Fibroblast of gingiva (primary cell): ENCODE measurements at regions not wholly inside any gene's neighbourhood (a gene's known extent, or its start where the extent isn't known, plus 50 kb on each side); places are given as distances from the start of the nearest gene placed in this dataset.

Source experiments
- DNase-seq: peaks from one replicate; pipeline ENCODE4 v3.0.0-alpha.2; 2011; ENCODE audit warnings: low read depth

DNA sequence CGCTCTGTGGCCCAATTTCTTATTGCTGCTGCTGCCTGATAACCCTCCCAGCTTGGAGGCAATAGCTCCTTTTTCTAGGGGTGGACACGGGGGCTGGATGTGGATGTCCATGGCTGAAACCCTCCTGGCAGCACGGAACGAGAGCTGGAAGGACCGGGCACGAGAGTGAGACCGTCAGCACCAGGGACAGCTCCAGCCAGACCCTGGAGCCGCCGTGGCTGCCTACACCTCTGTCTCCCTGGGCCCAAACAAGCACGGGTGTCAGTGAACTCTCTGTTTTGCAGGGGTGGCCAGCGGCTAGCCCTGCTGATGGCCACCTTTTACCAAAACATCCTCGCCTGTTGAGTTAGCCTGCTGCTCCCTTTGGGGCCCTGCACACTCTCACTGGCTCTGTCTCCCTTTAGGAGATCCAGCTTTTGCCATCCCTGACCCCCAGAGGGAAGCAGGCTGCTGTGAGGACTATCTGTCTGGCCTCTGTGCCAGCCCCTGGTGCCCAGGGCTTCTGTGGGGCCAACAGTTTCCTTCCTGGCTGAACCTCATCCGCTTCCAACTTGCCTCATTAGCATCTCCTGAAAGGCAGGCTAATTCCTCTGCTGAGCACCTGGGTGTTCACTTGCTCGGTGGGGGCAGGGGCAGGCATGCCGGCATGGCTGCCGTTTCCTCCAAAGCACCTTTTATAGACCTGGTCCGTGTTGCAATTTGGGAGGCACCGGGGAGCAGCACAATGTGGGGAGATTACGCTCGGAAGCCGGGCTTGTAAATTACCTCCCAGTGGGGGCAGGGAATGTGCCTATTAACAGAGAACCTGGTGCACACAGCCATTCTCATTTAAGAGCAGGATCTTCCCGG, 118.1 kb downstream of the ENGASE start:
- DNase-seq, result no peak

DNA sequence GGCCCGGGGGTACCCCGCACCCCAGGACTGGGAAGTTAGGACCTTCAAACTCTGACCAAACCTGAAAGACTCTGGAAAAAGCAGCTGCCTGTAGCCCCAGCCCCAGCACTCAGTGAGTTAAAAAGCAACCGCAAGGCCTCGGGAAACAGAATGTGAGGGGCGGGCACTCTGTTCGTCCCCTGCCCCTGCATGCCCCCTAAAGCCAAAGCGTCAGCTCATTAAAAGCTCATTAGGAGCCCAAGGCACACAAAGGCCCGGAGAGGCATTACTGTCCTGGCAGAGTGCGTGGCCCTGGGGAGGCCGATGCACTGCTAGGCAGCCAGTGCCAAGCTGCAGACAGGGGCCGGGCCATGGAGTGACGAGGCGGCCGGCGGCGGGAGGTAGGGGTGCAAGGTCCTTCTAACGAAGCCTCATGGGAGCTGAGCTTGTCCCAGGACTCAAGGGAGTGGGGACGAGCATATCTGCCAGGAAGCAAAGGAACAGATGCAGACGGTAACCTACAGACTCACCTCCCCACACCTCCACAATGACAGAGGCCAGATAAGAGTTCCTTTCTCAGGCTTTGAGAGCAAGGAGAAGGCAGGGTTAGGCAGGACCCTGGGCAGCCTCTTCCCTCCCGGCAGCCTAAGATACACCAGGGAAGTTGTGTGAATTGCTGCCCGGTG, 116.8 kb downstream of the ENGASE start:
- DNase-seq, result no peak

DNA sequence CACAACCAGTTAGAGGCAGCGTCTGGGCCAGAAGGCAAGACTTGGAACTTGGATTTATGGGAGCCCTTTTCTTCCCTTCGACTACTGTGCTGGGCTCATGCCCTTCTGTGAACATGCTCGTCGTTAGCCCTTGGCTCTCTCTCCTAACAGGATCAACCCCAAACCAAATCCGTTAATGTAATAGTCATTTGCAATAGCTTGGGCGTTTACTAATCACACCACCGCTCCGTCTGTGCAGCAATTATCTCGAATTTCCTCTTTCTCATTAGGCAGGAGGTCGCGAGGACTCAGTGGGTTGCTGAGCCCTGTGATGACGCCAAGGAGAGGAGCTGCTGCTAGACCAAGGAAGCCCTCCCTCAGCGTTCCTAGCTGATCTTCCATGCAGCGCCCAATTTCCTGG, 114.7 kb downstream of the ENGASE start:
- DNase-seq, result no peak

DNA sequence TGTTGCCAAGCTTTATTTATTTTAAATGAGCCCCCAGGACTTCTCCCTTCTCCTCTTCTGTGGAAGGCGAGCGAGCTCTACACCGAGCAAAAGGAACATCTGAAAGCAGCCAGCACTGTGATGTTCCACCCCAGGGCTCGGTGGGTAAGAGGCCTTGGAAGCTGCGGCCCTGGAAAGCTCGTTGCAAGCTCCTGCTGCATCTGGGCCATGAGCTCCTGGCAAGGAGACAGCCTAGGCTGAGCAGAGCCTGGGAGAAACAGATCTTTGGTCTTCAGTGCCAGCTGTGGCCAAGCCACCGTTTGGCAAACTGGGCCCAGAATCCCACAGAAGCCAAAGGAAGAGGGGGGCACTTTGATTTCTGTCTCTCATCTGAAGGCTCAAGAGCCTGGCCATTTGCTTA, 114.1 kb downstream of the ENGASE start:
- DNase-seq, result no peak

DNA sequence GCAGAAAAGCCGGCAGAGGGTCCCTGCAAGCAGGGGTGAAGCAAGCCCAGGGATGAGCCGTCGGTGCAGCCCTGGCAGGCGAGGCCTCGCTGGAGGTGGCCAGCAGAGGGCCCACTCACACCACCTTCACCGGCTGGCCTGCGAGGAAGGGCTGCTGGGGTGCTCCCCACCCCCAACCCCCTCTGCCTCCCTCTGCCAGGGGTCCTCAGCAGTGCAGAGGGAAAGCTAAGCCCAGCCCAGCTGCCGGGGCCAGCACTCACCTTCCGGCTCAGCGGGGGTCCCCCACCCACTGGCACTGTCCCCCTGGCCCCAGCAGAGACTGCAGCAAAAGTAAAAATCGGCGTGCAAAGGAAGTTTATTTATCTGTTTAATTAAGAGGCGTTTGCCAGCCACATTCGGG, 113.4 kb downstream of the ENGASE start:
- no peak for DNase-seq

DNA sequence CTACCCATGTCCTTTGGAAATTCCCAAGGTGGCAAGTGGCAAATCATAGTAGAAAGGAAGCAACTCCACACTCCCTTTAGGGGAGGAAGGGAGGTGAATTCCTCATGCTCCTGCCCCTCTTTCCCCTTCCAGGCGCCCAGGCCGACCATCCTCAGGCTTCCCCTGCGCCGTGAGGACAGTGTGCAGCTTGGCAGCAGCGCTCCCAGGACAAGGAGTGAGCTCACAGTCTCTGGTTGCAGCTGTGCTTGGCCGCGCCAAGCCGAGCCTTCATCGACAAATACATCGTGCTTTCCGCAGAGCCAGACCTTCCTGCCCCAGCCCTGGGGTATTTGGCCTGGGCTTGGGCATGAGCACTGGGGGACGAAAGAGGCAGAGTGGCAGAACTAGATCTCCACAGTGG, 112.6 kb downstream of the ENGASE start:
- DNase-seq, result no peak

DNA sequence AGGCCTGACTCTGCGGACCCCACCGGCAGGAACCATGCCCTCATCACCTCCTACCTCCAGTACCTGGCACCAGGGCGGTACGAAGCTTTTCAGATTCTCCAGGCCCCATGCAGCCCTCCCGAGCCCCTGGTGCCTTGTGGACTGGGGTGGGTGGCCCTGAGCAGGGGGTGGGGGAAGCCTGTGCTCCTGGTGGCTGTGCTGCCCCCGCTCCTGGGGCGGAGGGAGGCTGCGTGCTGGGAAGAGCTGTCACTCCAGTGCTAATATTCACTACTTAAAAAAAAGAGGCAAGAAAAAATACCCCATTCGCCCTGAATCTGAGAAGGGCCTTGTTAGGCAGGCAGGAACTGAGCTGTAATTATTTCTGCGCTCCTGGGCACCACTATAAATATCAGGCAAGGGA, 111.8 kb downstream of the ENGASE start:
- no peak for DNase-seq

DNA sequence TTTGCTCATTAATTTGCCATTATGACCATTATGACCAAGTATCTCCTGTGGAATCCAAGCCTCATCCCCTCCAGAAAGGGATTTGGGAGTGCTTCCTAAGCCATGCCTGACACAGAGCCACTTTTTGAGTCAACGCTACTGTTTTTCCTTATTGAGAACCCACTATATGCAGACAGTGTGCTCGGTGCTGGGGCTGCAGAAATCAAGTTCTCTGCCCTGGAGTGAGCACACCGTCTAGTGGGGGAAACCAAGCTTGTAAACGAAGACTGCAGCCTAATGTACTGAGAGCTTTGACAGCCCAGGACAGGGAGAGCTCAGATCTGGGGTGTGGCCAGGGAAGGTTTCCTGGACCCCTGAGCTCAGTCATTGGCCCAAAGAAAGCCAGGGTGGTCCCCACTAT, 111.0 kb downstream of the ENGASE start:
- DNase-seq, result no peak

DNA sequence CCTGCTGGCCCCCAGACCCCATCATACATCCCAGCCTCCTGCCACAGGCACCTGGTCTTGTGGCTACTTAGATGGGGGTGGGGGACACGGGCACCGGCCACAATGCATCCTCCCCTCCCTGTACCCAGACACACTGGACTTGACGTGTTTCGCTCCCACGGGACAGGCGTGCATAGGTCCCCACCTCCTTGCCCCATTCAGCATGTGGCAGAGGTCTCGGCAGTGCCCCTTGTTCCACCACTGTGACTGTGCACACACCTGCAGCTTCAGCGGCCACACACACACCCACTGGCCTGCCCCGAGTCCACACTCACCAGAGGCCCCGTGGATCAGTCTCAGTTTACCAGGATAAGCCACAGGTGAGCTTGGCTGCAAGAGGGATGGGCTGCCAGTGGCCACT, 109.6 kb downstream of the ENGASE start:
- no peak for DNase-seq

DNA sequence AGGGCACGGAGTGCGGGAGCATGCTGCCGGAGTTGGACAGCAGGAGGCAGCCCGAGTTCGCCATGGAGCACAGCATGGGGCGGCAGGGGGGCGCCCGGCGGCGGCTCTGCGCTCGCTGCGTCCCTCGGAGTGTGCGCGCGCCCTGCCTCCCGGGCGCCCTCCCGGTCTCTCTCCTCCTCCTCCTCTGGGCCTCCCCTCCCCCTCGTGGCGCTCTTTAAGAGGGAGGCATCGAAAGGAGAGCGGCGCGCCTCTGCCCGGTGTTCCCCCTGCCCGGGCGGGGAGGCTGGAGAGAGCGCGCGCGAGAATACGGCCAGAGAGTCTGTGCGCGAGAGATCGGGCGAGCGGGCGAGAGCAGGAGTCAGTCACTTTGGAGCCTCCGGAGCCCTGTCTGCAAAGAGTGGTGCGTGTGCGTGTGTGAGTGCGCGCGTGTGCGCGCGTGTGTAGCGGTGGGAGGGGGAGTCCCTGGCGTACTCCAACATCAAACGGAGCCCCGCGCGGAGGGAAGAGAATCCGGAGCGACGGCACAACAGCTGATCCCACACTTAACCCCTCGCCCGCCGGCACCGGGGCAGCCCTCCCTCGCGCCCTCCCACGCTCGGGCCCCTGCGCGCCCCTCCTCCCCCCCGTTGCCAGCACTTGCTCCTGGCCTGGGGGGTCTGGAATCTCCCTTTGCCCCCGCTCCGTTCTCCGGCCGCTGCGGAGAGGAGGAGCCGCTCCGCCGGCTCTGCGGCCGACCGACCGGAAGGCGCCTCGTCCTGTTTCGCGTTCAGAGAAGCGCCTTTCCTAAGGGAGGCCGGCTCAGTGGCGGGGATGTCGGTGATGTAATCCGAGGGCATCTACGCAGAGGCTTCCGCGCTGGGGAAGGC, 108.9 kb downstream of the ENGASE start:
- DNase-seq, result no peak

DNA sequence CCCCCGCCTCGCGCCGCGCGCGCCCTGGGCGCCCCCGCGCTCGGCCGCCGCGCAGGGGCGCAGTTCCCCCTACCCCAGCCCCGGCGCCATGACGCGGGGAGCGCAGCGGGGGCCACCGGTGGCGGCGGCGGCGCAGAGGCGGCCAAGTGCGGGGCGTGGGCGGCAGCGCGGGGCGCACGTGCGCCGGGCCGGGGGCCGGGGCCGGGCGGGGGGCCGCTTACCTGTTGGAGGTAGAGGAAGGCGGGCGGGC, 108.3 kb downstream of the ENGASE start:
- DNase-seq, result no peak

DNA sequence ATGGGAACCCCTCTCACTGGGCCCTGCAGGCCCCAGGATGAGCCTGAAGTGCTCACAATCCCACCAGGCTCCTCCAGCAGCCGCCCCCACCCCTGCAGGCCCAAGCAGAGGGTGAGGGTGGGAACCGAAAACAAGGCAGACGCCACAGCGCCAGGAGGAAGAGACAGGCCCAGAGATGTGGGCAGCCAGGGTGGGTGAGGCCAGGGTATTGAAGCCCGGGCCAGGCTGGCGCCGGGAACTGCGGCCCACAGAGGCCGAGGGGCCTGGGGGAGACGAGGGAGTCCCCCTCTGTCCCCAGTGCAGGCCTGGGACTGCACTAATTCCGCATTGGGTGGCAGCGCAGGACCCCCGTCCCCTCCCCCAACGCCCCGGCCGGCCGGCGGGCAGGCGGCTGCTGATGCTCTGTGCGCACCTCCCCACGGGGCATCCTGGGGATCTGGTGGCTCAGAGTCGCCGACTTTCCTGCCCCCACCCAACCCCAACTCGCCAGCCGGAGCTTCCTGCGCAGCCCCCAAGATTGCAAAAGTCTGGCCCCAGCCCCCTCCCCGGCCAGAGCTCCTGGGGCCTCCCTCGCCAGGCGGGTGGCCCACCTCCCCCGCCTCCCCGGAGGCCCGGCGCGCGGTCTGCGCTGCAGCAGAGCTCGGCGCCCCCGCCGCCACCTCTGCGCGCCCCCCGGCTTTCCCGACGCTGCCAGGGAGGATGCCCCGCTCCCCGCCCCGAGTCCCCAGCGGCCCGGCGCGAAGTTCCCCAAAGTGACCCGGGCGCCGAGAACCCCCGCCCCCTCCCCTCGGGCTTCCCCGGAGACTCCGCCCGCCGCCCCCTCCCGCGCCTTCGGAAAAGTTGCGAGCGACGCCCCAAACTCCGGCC, 107.8 kb downstream of the ENGASE start:
- no peak for DNase-seq

DNA sequence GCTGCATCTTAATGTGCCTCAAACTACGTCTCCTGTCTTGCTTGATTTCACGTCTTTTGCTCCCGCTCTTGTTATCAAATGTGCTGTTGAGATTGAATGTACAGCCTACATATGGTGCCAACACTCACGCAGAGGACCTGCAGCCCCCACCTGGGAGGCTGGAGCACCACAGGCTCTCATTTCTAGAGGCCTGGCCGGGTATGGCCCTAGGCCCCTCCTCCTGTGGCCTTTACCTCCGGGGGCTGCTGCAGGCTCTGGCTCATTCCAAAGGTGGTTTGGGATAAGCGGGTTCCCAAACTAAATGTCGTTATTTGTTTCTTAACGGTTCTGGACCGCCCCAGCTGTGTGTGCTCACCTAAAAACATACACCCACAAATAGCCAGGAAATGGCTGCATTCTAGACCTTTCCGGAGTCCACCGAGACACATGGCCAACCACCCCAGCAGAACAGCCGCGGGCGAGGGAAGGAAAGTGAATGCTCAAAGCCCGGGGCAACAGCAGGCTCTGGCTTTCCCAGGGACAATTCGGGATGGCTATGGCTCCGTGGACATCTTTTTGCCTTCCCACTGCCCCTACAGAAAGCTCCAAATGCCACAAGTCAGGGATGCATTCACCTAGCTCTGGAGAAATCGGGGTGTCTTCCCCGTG, 105.9 kb downstream of the ENGASE start:
- DNase-seq, result no peak

DNA sequence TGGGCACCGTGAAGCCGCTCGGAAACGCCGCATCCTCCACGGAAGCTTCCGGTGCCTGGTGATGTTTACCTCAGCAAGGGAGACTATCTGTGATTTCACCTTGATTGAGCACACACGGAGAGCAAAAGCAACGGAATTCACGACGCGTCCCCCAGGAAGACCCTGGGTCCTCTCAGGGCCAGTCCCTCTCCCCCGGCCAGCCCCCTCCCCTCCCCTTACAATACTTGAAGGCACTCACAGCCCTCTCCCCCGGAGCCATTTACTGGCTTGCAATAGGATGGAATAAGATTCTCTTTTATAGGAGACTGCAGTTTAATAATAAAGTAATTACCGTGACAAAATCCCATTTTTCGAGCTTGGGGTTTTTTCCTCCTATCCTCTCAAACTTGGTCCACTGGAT, 104.7 kb downstream of the ENGASE start:
- no peak for DNase-seq

DNA sequence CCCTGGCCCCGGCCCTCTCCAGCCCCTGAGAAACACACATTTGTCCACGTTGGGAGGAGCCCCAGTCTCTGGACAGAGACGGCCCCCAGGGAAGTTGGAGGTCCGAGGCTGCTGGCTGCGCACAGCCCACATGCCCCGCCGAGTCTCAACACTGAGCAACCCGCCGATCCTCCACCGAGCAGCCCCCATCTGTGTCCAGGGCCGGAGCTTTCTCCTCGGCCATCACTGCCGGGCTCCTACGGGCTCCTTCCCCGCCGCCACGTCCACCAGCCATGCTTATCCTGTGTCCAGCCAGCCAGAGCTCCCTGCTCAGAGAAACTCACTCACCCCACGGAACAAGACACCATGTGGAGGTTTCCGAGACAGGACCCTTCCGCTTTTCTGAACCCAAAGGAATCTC, 103.3 kb downstream of the ENGASE start:
- DNase-seq, result no peak

DNA sequence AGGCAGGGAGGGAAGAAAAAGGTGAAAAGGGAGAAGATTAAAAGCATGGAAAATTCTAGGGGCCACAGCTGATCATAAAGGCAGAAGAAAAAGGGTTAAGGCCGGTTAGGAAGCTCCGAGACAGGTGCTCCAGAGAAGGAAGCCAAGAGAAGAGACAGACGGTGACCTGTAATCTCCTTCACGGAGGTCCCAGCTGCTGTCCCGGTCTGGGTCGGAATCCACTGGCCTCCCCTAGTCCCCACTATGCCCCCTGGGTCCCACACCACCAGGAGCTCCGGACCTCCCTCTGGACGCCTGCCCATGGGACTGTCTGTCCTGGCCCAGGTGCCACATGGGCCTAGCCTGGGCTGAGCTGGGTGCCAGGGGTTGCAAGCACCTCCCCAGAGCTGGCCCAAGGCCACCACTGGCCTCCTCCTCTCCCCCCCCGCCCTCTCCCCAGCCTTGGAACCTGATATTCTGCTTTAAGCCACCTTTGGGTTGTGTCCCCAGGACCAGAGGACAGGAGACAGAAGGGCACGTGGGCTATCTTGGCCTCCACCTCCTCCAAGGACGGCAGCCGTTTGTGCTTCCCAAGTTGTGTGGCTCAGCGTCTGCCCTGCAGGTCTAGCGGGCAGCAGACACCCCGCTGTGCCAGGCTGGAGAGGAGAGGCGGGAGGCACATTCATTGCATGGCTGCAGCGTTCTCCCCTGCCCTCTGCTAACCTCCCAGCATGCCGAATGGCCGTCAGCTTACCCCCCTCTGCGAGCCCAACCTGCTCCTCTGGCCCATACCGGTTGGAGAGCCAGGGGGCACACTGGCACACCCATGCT, 102.4 kb downstream of the ENGASE start:
- no peak for DNase-seq

DNA sequence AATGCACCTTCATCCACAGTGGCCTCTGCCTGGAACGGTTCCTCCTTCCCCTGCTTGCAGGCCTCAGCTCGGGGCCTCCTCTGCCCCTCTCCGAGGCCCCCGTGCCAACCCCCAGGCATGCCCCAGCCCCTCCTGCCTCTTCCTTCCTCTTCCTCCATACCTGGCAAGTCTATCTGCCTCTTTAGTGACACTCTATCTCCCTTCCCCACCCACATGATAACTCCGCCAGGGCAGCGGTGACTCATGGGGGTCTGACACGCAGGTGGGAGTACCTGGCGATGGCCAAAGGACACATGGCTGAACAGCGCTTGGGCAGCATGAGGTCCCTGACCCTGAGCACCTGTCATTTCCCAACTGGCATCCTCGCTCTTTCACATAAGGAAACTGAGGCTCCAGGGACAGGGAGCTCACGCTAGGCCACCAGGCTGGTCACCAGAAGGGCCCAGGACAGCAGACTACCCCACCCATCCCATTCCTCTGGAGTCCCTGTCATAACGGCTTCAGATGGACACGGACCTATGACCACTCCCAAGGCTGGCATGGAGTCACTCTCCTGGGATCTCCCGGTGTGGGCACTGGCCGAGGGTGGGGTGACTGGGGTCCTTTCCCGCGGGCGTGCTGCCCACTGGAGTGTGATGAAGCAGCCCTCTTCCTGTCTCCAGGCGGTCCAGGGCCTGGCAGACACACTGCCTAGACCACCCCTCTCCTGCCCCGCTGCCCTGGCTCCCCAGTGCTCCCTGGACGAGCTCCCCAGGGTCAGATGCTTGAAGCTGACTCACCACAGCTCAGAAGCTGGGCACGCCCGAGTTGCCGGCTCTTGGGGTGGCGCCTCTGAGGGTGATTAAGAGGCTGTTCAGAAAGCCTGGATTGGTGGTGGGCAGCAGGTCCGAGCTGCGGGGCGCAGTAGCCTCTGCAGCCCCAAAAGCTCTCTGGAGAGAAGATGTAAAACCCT, 100.6 kb downstream of the ENGASE start:
- no peak for DNase-seq

DNA sequence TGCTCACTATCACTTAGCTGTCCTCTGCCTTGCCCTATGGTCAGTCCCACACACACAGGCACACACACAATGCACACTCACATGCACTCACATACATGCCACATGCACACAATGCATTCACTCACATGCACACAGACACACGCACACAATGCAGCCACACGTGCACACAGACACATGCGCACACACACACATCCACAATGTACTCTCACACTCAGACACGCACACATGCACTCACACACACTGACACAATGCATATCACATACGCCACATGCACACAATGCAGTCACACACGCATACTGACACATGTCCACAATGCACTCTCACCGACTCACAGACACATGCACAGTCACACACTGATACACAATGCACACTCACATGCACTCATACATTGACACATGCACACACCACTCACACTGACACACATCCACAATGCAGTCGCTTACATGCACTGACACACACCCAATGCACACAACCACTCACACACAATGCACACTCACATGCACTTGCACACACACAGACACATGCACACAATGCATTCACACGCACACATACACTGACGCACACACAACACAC, 99.7 kb downstream of the ENGASE start:
- no peak for DNase-seq

DNA sequence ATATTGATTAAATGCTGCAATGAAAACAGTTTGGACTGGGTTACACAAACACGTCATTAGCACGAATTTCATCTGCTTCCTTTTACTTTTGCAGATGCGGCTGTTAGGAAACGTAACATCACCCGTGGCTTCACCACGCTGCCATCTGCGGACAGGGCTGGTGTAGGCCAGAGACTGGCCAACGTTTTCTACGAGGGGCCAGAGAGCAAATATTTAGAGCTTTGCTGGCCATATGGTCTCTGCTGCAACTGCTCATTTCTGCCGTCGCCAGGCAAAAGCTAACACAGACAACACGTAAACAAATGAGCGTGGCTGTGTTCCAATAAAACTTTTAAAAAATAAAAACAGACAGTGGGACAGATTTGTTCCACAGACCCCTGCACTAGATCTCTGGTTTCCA, 96.6 kb downstream of the ENGASE start:
- peak; percentile 22 for DNase-seq
